GM12878 (cell line): ENCODE measurements at regions not wholly inside any gene's neighbourhood (a gene's known extent, or its start where the extent isn't known, plus 50 kb on each side); places are given as distances from the start of the nearest gene placed in this dataset.

Experiments
- ASH2L ChIP-seq: fragments of 300-600, 200-600 bp; sonication (generic); IDR thresholded peaks from 2 replicates; pipeline ENCODE4 v1.6.1; 2017; ENCODE audit warnings: low read depth, mild to moderate bottlenecking, borderline replicate concordance
- CREB1 ChIP-seq: IDR thresholded peaks from 2 replicates; pipeline ENCODE4 v1.6.1; 2012; ENCODE audit warnings: low read depth, mild to moderate bottlenecking, inconsistent platforms
- ESRRA ChIP-seq: IDR thresholded peaks from 2 replicates; pipeline ENCODE4 v1.6.1; 2012; ENCODE audit warnings: mild to moderate bottlenecking, low read length, improper control_type of control experiment
- FOS ChIP-seq: IDR thresholded peaks from 3 replicates; pipeline ENCODE4 v1.6.1; 2011; ENCODE audit warnings: borderline replicate concordance; ENCODE audit not compliant: insufficient read length; ENCODE audit errors: extremely low read depth
- FOXK2 ChIP-seq: fragments of 450-650 bp; IDR thresholded peaks from 2 replicates; pipeline ENCODE4 v1.6.1; 2017; ENCODE audit warnings: mild to moderate bottlenecking, moderate library complexity
- HDAC6 ChIP-seq: fragments of 200-600 bp; sonication (generic); IDR thresholded peaks from one replicate; pipeline ENCODE4 v1.8.0; 2017; ENCODE audit warnings: antibody characterized with exemption; ENCODE audit not compliant: unreplicated experiment
- MYC ChIP-seq: IDR thresholded peaks from 2 replicates; pipeline ENCODE4 v1.6.1; 2011; ENCODE audit warnings: mild to moderate bottlenecking, low read length, moderate library complexity, inconsistent platforms; ENCODE audit not compliant: insufficient read depth, insufficient replicate concordance, insufficient read length, severe bottlenecking
- POLR2A ChIP-seq: IDR thresholded peaks from 2 replicates; pipeline ENCODE4 v1.6.1; 2011; ENCODE audit warnings: low read depth, mild to moderate bottlenecking, low read length
- POLR2AphosphoS5 ChIP-seq: IDR thresholded peaks from 2 replicates; pipeline ENCODE4 v1.6.1; 2011; ENCODE audit warnings: mild to moderate bottlenecking, low read length, inconsistent platforms
- RAD21 ChIP-seq: IDR thresholded peaks from 2 replicates; pipeline ENCODE4 v1.6.1; 2011; ENCODE audit warnings: mild to moderate bottlenecking, low read depth, low read length, moderate library complexity; ENCODE audit not compliant: insufficient read depth
- TF ChIP-seq, protein P1 (sequence below): fragments of 450-650 bp; IDR thresholded peaks from 2 replicates; pipeline ENCODE4 v1.6.1; 2018; ENCODE audit warnings: mild to moderate bottlenecking, low read depth, moderate library complexity; ENCODE audit not compliant: partially characterized antibody
- TF ChIP-seq, protein P2 (sequence below), 3 experiments: IDR thresholded peaks in 2 of 3; conservative IDR thresholded peaks in 1 of 3; 2 replicates each; pipeline ENCODE4 v1.5.1; 2011; ENCODE audit warnings: low read depth in 3 of 3, low read length in 3 of 3, mild to moderate bottlenecking in 3 of 3, control low read depth in 2 of 3, moderate library complexity in 2 of 3, inconsistent platforms in 1 of 3, mixed read lengths in 1 of 3; ENCODE audit not compliant: control insufficient read depth in 2 of 3, insufficient read depth in 1 of 3; ENCODE audit errors: extremely low read depth in 1 of 3
- TF ChIP-seq, protein P3 (sequence below): IDR thresholded peaks from 2 replicates; pipeline ENCODE4 v1.6.1; 2011; ENCODE audit warnings: low read depth, mild to moderate bottlenecking, low read length, moderate library complexity, borderline replicate concordance; ENCODE audit errors: extremely low read depth

DNA sequence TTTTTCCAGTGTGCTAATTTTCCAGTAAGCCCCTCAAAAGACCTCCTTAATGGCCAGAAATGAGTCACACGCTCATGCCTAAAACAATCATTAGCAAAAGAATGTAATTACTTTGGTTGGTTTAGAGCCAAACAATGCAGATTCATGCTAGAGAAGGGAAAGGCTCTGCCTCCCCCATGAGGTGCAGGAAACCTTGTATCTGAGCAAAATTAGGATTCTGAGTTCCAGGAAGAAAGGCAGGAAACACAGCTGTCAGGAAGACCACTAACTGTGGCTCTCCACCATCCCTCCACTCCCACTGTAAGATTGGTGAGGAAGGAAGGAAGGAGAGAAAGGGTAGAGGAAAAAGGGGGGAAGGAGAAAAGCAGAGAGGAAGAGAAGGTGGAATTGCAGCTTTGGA is 104.9 kb upstream of the DHX15 start:
- TF ChIP-seq POLR2AphosphoS5 = no peak
- TF ChIP-seq CREB1 = no peak
- no peak for TF ChIP-seq MYC
- TF ChIP-seq, protein P1, sequence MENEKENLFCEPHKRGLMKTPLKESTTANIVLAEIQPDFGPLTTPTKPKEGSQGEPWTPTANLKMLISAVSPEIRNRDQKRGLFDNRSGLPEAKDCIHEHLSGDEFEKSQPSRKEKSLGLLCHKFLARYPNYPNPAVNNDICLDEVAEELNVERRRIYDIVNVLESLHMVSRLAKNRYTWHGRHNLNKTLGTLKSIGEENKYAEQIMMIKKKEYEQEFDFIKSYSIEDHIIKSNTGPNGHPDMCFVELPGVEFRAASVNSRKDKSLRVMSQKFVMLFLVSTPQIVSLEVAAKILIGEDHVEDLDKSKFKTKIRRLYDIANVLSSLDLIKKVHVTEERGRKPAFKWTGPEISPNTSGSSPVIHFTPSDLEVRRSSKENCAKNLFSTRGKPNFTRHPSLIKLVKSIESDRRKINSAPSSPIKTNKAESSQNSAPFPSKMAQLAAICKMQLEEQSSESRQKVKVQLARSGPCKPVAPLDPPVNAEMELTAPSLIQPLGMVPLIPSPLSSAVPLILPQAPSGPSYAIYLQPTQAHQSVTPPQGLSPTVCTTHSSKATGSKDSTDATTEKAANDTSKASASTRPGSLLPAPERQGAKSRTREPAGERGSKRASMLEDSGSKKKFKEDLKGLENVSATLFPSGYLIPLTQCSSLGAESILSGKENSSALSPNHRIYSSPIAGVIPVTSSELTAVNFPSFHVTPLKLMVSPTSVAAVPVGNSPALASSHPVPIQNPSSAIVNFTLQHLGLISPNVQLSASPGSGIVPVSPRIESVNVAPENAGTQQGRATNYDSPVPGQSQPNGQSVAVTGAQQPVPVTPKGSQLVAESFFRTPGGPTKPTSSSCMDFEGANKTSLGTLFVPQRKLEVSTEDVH = no peak
- TF ChIP-seq POLR2A = no peak
- no peak for TF ChIP-seq FOS
- TF ChIP-seq, protein P2, sequence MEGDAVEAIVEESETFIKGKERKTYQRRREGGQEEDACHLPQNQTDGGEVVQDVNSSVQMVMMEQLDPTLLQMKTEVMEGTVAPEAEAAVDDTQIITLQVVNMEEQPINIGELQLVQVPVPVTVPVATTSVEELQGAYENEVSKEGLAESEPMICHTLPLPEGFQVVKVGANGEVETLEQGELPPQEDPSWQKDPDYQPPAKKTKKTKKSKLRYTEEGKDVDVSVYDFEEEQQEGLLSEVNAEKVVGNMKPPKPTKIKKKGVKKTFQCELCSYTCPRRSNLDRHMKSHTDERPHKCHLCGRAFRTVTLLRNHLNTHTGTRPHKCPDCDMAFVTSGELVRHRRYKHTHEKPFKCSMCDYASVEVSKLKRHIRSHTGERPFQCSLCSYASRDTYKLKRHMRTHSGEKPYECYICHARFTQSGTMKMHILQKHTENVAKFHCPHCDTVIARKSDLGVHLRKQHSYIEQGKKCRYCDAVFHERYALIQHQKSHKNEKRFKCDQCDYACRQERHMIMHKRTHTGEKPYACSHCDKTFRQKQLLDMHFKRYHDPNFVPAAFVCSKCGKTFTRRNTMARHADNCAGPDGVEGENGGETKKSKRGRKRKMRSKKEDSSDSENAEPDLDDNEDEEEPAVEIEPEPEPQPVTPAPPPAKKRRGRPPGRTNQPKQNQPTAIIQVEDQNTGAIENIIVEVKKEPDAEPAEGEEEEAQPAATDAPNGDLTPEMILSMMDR (IDR thresholded peaks at IDR 0.05 in 2 of 3, conservative IDR thresholded peaks at IDR 0.05 in 1 of 3; ENCODE audit: control insufficient read depth in 2 of 3, extremely low read depth in 1 of 3, insufficient read depth in 1 of 3, low read depth in 3 of 3, low read length in 3 of 3) = no peak
- TF ChIP-seq, protein P3, sequence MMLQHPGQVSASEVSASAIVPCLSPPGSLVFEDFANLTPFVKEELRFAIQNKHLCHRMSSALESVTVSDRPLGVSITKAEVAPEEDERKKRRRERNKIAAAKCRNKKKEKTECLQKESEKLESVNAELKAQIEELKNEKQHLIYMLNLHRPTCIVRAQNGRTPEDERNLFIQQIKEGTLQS = no peak
- TF ChIP-seq ESRRA = no peak
- no peak for TF ChIP-seq HDAC6
- TF ChIP-seq FOXK2 = no peak
- no peak for TF ChIP-seq RAD21
- TF ChIP-seq ASH2L = no peak
